B cell (primary cell): ENCODE measurements at regions not wholly inside any gene's neighbourhood (a gene's known extent, or its start where the extent isn't known, plus 50 kb on each side); places are given as distances from the start of the nearest gene placed in this dataset.

Experiments used
- CTCF ChIP-seq: fragments of 200-600 bp; IDR thresholded peaks from one replicate; pipeline ENCODE4 v1.8.0; 2022; ENCODE audit warnings: antibody characterized with exemption, mild to moderate bottlenecking
- EZH2 ChIP-seq: IDR thresholded peaks from 2 replicates; pipeline ENCODE4 v1.6.1; 2012; ENCODE audit warnings: borderline replicate concordance, low read depth, mild to moderate bottlenecking, moderate library complexity, low read length; ENCODE audit not compliant: insufficient read depth, poor library complexity, severe bottlenecking

- TF ChIP-seq CTCF (no peak), EZH2 (no peak)
These were observed 65.8 kb upstream of the PNPT1 start for GRCh38 chr2:55759271-55759921.
